MCF 10A (cell line): ENCODE measurements at regions not wholly inside any gene's neighbourhood (a gene's known extent, or its start where the extent isn't known, plus 50 kb on each side); places are given as distances from the start of the nearest gene placed in this dataset.

Experiments used
- BruUV-seq: library from RNA; stranded (reverse); fragments of 400-500 nt; replicated peaks from 2 replicates; lab custom pipeline; 2021; lab: Mats Ljungman, UMichigan
- CTCF ChIA-PET: fragments of 300-600 bp; sonication (Branson Sonifier 250); formaldehyde crosslinking; extraction: SDS; loops from one replicate; lab custom pipeline; 2021; ENCODE audit warnings: antibody characterized with exemption, inconsistent platforms; lab: Yijun Ruan, JAX
- POLR2A ChIA-PET: fragments of 300-600, 350-650 bp; sonication (Branson Sonifier 250); formaldehyde crosslinking; extraction: SDS; loops from one replicate; lab custom pipeline; 2020; ENCODE audit warnings: antibody characterized with exemption, inconsistent platforms; lab: Yijun Ruan, JAX
- DNase-seq: peaks from one replicate; pipeline ENCODE4 v3.0.0-alpha.2; 2018; ENCODE audit not compliant: unreplicated experiment
- H3K27ac Mint-ChIP-seq: one replicate; pipeline ENCODE4 v1.8.0; 2022; ENCODE audit warnings: mild to moderate bottlenecking, low read depth, mixed read lengths; ENCODE audit not compliant: unreplicated experiment
- H3K27me3 Mint-ChIP-seq: one replicate; pipeline ENCODE4 v1.8.0; 2022; ENCODE audit warnings: mixed read lengths; ENCODE audit not compliant: insufficient read depth, unreplicated experiment
- H3K36me3 Mint-ChIP-seq: one replicate; pipeline ENCODE4 v1.8.0; 2022; ENCODE audit warnings: mild to moderate bottlenecking, moderate library complexity, mixed read lengths; ENCODE audit not compliant: insufficient read depth, unreplicated experiment
- H3K4me1 Mint-ChIP-seq: one replicate; pipeline ENCODE4 v1.8.0; 2022; ENCODE audit warnings: mixed read lengths; ENCODE audit not compliant: insufficient read depth, unreplicated experiment
- H3K4me3 Mint-ChIP-seq: one replicate; pipeline ENCODE4 v1.8.0; 2022; ENCODE audit warnings: mild to moderate bottlenecking, moderate library complexity, mixed read lengths; ENCODE audit not compliant: unreplicated experiment
- H3K9me3 Mint-ChIP-seq: one replicate; pipeline ENCODE4 v1.8.0; 2022; ENCODE audit warnings: mixed read lengths; ENCODE audit not compliant: unreplicated experiment
- intact Hi-C: fragments of 100-400 bp; cut with micrococcal nuclease; formaldehyde crosslinking; loops from 2 replicates; pipeline ENCODE4 v1.14.1; 2022
- TF ChIP-seq, protein P1 (sequence below): fragments of 200-600 bp; IDR thresholded peaks from one replicate; pipeline ENCODE4 v1.8.0; 2022; ENCODE audit warnings: antibody characterized with exemption, mild to moderate bottlenecking; ENCODE audit not compliant: unreplicated experiment

GRCh38 chr5:74415695-74416102, 224.8 kb downstream of the ENC1 start:
- TF ChIP-seq, protein P1, sequence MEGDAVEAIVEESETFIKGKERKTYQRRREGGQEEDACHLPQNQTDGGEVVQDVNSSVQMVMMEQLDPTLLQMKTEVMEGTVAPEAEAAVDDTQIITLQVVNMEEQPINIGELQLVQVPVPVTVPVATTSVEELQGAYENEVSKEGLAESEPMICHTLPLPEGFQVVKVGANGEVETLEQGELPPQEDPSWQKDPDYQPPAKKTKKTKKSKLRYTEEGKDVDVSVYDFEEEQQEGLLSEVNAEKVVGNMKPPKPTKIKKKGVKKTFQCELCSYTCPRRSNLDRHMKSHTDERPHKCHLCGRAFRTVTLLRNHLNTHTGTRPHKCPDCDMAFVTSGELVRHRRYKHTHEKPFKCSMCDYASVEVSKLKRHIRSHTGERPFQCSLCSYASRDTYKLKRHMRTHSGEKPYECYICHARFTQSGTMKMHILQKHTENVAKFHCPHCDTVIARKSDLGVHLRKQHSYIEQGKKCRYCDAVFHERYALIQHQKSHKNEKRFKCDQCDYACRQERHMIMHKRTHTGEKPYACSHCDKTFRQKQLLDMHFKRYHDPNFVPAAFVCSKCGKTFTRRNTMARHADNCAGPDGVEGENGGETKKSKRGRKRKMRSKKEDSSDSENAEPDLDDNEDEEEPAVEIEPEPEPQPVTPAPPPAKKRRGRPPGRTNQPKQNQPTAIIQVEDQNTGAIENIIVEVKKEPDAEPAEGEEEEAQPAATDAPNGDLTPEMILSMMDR: no peak
- BruUV-seq: no TSS peak
- no peaks in the 10 kb centered on the region for H3K27me3 Mint-ChIP-seq
- intact Hi-C loops: no loop called here
- no peak overlapping the region for H3K4me3 Mint-ChIP-seq
- H3K9me3 Mint-ChIP-seq: no peaks in the 10 kb centered on the region
- ChIA-PET CTCF (interaction anchor here (1.2 kb wide), 1 partner anchor 294 kb away, joined by 4 read pairs; no protein-coding TSS in a partner anchor), POLR2A (interaction anchor here (0.6 kb wide), 1 partner anchor 100 kb away, joined by 3 read pairs; no protein-coding TSS in a partner anchor)
- no peaks in the 10 kb centered on the region for H3K4me1 Mint-ChIP-seq
- peaks cover 6% of the 10 kb centered on the region for H3K36me3 Mint-ChIP-seq
- H3K27ac Mint-ChIP-seq: no peak overlapping the region
- no peak for DNase-seq

DNA sequence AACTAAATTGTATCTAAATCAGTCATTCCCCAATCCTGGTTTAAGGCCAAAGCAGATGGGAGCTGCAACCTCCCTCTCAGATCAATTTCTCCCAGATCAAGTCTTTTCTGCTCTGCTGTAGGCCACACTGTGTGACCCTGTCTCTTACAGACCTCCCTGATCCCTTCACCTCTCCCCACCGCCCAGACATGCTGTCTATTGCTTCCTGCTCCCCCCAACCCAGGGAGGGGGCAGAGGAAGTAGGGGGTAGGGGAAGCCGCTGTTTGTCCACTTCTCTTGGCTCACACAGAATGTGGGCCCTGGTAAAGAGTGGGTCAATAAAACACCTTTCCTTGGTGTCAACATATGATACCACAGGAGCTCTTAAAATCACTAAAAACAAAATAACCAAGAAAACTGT, 226.3 kb downstream of the ENC1 start:
- no TSS peak for BruUV-seq
- TF ChIP-seq, protein P1: no peak

GRCh38 chr5:74413403-74414048, 227.0 kb downstream of the ENC1 start:
- POLR2A ChIA-PET: no interaction called here
- no peak overlapping the region for H3K4me3 Mint-ChIP-seq
- H3K36me3 Mint-ChIP-seq: peaks cover 6% of the 10 kb centered on the region
- no TSS peak for BruUV-seq
- intact Hi-C loops: no loop called here
- no peak overlapping the region for H3K27ac Mint-ChIP-seq
- no peak for DNase-seq
- H3K4me1 Mint-ChIP-seq: peaks cover 3% of the 10 kb centered on the region
- CTCF ChIA-PET: no interaction called here
- TF ChIP-seq, protein P1: no peak
- H3K9me3 Mint-ChIP-seq: no peaks in the 10 kb centered on the region
- H3K27me3 Mint-ChIP-seq: no peaks in the 10 kb centered on the region

More for the DNA sequence above, 226.3 kb downstream of the ENC1 start:
- ChIA-PET CTCF (interaction anchor here (0.6 kb wide), 1 partner anchor 217 kb away, joined by 3 read pairs; no protein-coding TSS in a partner anchor), POLR2A (no interaction called here)
- DNase-seq: no peak
- no peaks in the 10 kb centered on the region for H3K4me1 Mint-ChIP-seq
- H3K4me3 Mint-ChIP-seq: no peak overlapping the region
- H3K9me3 Mint-ChIP-seq: no peaks in the 10 kb centered on the region
- no peak overlapping the region for H3K27ac Mint-ChIP-seq
- intact Hi-C loops: no loop called here
- peaks cover 6% of the 10 kb centered on the region for H3K36me3 Mint-ChIP-seq
- H3K27me3 Mint-ChIP-seq: no peaks in the 10 kb centered on the region

- peaks cover 8% of the 10 kb centered on the region for H3K4me1 Mint-ChIP-seq
- intact Hi-C loops: no loop called here
Observed at GRCh38 chr5:74412066-74412465, 228.5 kb downstream of the ENC1 start.

More at GRCh38 chr5:74412066-74412465, 228.5 kb downstream of the ENC1 start:
- Mint-ChIP-seq H3K9me3 (no peaks in the 10 kb centered on the region), H3K27me3 (no peaks in the 10 kb centered on the region), H3K27ac (no peak overlapping the region), H3K4me3 (no peak overlapping the region), H3K36me3 (peaks cover 6% of the 10 kb centered on the region)
- no peak for DNase-seq
- TF ChIP-seq, protein P1: no peak
- ChIA-PET POLR2A (no interaction called here), CTCF (interaction anchor here (0.7 kb wide), 2 partner anchors 199 to 215 kb away, joined by 3 read pairs; no protein-coding TSS in a partner anchor)
- no TSS peak for BruUV-seq
